PC-3 (cell line): ENCODE measurements at regions not wholly inside any gene's neighbourhood (a gene's known extent, or its start where the extent isn't known, plus 50 kb on each side); places are given as distances from the start of the nearest gene placed in this dataset.

ENCODE experiments used
- ATAC-seq: fragments of 200-7000 bp; cut with Tn5 transposase; 2 replicates; pipeline ENCODE4 v1.9.1; 2020; ENCODE audit warnings: mild to moderate bottlenecking, moderate library complexity
- BruUV-seq: library from RNA; stranded (reverse); fragments of 400-500 nt; replicated peaks from 2 replicates; lab custom pipeline; 2021; lab: Mats Ljungman, UMichigan
- CTCF ChIA-PET: fragments of 300-600 bp; sonication (Branson Sonifier 250); formaldehyde crosslinking; loops from one replicate; lab custom pipeline; 2022; ENCODE audit warnings: antibody characterized with exemption; lab: Charles Lee
- POLR2A ChIA-PET: fragments of 300-600 bp; sonication (Branson Sonifier 250); formaldehyde crosslinking; loops from one replicate; lab custom pipeline; 2022; ENCODE audit warnings: antibody characterized with exemption; ENCODE audit not compliant: unreplicated experiment; lab: Charles Lee
- DNase-seq: peaks from one replicate; pipeline ENCODE4 v3.0.0-alpha.2; 2015
- H2AFZ ChIP-seq: fragments of 300-600 bp; sonication (generic); 2 replicates; pipeline ENCODE4 v1.6.0; 2016; ENCODE audit warnings: antibody characterized with exemption, low read length
- H3F3A ChIP-seq: fragments of 300-600 bp; sonication (generic); one replicate; pipeline ENCODE4 v1.6.0; 2017; ENCODE audit warnings: antibody characterized with exemption, low read length, control low read depth, mild to moderate bottlenecking; ENCODE audit not compliant: unreplicated experiment
- H3K27ac ChIP-seq: fragments of 300-600 bp; sonication (generic); 2 replicates; pipeline ENCODE4 v1.5.1; 2016; ENCODE audit warnings: mild to moderate bottlenecking, low read length
- H3K27me3 ChIP-seq: fragments of 300-600 bp; sonication (generic); 2 replicates; pipeline ENCODE4 v1.6.1; 2016; ENCODE audit warnings: low read length, mixed read lengths
- H3K36me3 ChIP-seq: fragments of 300-600 bp; sonication (generic); 2 replicates; pipeline ENCODE4 v1.6.1; 2016; ENCODE audit warnings: low read depth, mixed run types, low read length, mixed read lengths
- H3K4me1 ChIP-seq: fragments of 300-600 bp; sonication (generic); 2 replicates; pipeline ENCODE4 v1.5.1; 2016; ENCODE audit warnings: low read length; ENCODE audit not compliant: insufficient read depth
- H3K4me2 ChIP-seq: fragments of 300-600 bp; sonication (generic); 2 replicates; pipeline ENCODE4 v1.6.0; 2016; ENCODE audit warnings: low read length
- H3K4me3 ChIP-seq: fragments of 300-600 bp; sonication (generic); 2 replicates; pipeline ENCODE4 v1.5.1; 2016; ENCODE audit warnings: mild to moderate bottlenecking, low read length, mixed read lengths
- H3K79me2 ChIP-seq: fragments of 300-600 bp; sonication (generic); 2 replicates; pipeline ENCODE4 v1.6.1; 2017; ENCODE audit warnings: low read length, mixed read lengths
- H3K9ac ChIP-seq: fragments of 300-600 bp; sonication (generic); 2 replicates; pipeline ENCODE4 v1.6.0; 2016; ENCODE audit warnings: mild to moderate bottlenecking, low read length
- H3K9me2 ChIP-seq: fragments of 300-600 bp; sonication (generic); replicated peaks from 2 replicates; pipeline ENCODE4 v1.6.1; 2016; ENCODE audit warnings: mixed run types, low read length, mixed read lengths
- H3K9me3 ChIP-seq: fragments of 300-600 bp; sonication (generic); 2 replicates; pipeline ENCODE4 v1.6.1; 2016; ENCODE audit warnings: low read length, mixed read lengths
- H4K20me1 ChIP-seq: fragments of 300-600 bp; sonication (generic); 2 replicates; pipeline ENCODE4 v1.6.1; 2016; ENCODE audit warnings: low read length, mixed read lengths
- EZH2 ChIP-seq: fragments of 300-600 bp; sonication (generic); IDR thresholded peaks from one replicate; pipeline ENCODE4 v1.6.1; 2017; ENCODE audit warnings: antibody characterized with exemption, mild to moderate bottlenecking, low read length; ENCODE audit not compliant: unreplicated experiment
- EZH2phosphoT487 ChIP-seq: fragments of 300-600 bp; sonication (generic); IDR thresholded peaks from 2 replicates; pipeline ENCODE4 v1.6.1; 2018; ENCODE audit warnings: mild to moderate bottlenecking, antibody characterized with exemption, low read length, borderline replicate concordance
- intact Hi-C: fragments of 100-400 bp; cut with micrococcal nuclease; formaldehyde crosslinking; loops from 2 replicates; pipeline ENCODE4 v1.9.0; 2023
- TF ChIP-seq, protein P1 (sequence below): fragments of 300-600 bp; sonication (generic); conservative IDR thresholded peaks from 2 replicates; pipeline ENCODE4 v1.5.1; 2017; ENCODE audit warnings: antibody characterized with exemption, low read depth, mild to moderate bottlenecking, low read length

DNA sequence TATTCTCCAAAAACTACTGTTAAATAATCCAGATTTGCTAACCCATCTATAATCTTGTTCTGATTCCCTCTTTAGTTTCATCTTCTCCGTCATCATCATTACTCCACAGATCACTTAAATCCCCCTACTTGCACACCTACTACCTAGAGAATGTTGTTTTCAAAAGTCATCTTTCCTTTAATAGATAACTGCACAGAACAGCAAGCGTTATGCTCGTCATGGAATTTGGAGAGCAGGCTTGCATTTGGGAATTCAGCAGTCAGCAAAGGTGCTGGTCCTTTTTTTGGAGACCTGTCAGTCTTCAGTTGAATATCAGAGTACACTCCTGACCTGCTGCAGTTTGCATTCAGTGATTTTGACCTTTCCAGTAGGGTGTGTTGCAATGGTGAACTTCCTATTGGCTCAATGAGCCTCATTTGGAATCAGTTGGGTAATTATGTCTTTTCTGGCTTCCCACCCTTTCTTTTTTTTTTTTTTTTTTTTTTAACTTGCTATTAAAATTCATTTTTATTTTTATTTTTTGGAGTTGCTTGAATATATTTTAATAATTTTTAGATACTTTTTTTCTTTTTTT is 110.6 kb downstream of the HNRNPLL start:
- Histone ChIP-seq H3K9ac (no peak overlapping the region), H3K4me3 (no peak overlapping the region), H3K36me3 (no peaks in the 10 kb centered on the region), H3K79me2 (no peaks in the 10 kb centered on the region), H3K4me2 (no peak overlapping the region), H2AFZ (no peak overlapping the region), H3K27me3 (no peaks in the 10 kb centered on the region), H3F3A (no peaks in the 10 kb centered on the region), H3K9me3 (no peaks in the 10 kb centered on the region), H4K20me1 (no peaks in the 10 kb centered on the region), H3K27ac (no peak overlapping the region), H3K4me1 (no peaks in the 10 kb centered on the region), H3K9me2 (no peaks in the 10 kb centered on the region)
- DNase-seq (no peak), ATAC-seq (no peak)
- intact Hi-C loops = no loop called here
- CTCF ChIA-PET = no interaction called here
- BruUV-seq = no TSS peak
- POLR2A ChIA-PET = no interaction called here
- TF ChIP-seq EZH2phosphoT487 (no peak), EZH2 (no peak)
- TF ChIP-seq, protein P1, sequence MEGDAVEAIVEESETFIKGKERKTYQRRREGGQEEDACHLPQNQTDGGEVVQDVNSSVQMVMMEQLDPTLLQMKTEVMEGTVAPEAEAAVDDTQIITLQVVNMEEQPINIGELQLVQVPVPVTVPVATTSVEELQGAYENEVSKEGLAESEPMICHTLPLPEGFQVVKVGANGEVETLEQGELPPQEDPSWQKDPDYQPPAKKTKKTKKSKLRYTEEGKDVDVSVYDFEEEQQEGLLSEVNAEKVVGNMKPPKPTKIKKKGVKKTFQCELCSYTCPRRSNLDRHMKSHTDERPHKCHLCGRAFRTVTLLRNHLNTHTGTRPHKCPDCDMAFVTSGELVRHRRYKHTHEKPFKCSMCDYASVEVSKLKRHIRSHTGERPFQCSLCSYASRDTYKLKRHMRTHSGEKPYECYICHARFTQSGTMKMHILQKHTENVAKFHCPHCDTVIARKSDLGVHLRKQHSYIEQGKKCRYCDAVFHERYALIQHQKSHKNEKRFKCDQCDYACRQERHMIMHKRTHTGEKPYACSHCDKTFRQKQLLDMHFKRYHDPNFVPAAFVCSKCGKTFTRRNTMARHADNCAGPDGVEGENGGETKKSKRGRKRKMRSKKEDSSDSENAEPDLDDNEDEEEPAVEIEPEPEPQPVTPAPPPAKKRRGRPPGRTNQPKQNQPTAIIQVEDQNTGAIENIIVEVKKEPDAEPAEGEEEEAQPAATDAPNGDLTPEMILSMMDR = no peak

DNA sequence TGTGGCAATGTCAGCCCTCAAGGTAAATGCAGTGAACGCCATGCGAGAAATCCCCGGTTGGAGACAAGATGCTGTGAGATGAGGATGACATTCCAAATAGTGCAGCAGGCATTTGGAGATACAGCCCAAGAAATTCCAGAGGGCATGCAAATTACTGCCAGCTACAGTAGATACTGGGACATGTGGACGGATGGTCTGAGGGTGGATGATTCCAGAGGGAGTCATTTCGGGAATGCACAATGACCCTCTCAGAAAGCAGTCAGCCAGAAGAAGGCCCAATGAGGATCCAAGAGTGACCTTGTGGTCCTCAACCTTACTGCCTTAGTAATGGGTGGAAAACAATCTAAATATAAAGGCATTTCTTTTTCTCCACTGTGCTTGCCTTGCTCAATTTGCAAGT is 111.3 kb downstream of the HNRNPLL start:
- ChIA-PET CTCF (no interaction called here), POLR2A (no interaction called here)
- H3K27ac ChIP-seq = no peak overlapping the region
- TF ChIP-seq, protein P1 = no peak
- TF ChIP-seq EZH2phosphoT487 = no peak
- no peaks in the 10 kb centered on the region for H3K4me1 ChIP-seq
- intact Hi-C loops = no loop called here
- no peaks in the 10 kb centered on the region for H3F3A ChIP-seq
- no TSS peak for BruUV-seq
- H3K4me2 ChIP-seq = no peak overlapping the region
- ATAC-seq (no peak), DNase-seq (no peak)
- no peaks in the 10 kb centered on the region for H3K9me3 ChIP-seq
- no peaks in the 10 kb centered on the region for H3K9me2 ChIP-seq
- no peak overlapping the region for H3K4me3 ChIP-seq
- no peaks in the 10 kb centered on the region for H3K79me2 ChIP-seq
- H4K20me1 ChIP-seq = no peaks in the 10 kb centered on the region
- no peak overlapping the region for H3K9ac ChIP-seq
- no peaks in the 10 kb centered on the region for H3K27me3 ChIP-seq
- H3K36me3 ChIP-seq = no peaks in the 10 kb centered on the region
- H2AFZ ChIP-seq = no peak overlapping the region

DNA sequence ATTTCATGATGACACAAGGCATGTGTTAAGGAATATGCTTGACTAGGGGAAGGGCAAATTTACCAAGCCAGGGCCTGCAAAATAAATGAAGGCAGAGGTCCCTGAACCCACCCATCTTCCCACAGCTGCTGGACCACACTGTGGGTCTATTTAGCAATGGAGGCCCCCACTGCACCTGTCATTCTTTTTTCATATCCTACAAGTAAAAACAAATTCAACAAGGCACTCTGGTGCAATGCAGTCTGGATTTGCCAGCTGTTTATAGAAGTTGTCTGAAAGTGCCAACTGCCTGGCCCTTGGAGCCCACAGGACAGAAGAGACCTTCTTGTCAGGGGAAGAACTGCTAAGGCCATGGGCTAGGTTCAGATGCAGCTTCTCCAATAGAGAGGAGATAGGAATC is 112.8 kb upstream of the ATL2 start:
- Histone ChIP-seq H3K27ac (no peak overlapping the region), H3F3A (no peaks in the 10 kb centered on the region), H3K4me1 (no peaks in the 10 kb centered on the region), H3K4me2 (no peak overlapping the region), H4K20me1 (no peaks in the 10 kb centered on the region), H3K9ac (no peak overlapping the region), H3K27me3 (no peaks in the 10 kb centered on the region), H3K36me3 (no peaks in the 10 kb centered on the region), H3K9me3 (no peaks in the 10 kb centered on the region), H2AFZ (no peak overlapping the region), H3K9me2 (no peaks in the 10 kb centered on the region), H3K79me2 (no peaks in the 10 kb centered on the region), H3K4me3 (no peak overlapping the region)
- ATAC-seq (no peak), DNase-seq (no peak)
- ChIA-PET CTCF (no interaction called here), POLR2A (no interaction called here)
- TF ChIP-seq, protein P1 = no peak
- TF ChIP-seq EZH2 (no peak), EZH2phosphoT487 (no peak)
- no TSS peak for BruUV-seq
- intact Hi-C loops = no loop called here
